Gastroesophageal sphincter (tissue), 4 donors: ENCODE measurements at regions not wholly inside any gene's neighbourhood (a gene's known extent, or its start where the extent isn't known, plus 50 kb on each side); places are given as distances from the start of the nearest gene placed in this dataset.

Experiments
- ATAC-seq: fragments of 150-250 bp; one replicate; pipeline ENCODE4 v1.9.1; 2016; ENCODE audit warnings: mild to moderate bottlenecking, moderate library complexity
- H3K27ac ChIP-seq, 4 donors: fragments of 200-600 bp; sonication (generic) in 3 of 4; 1 replicate in 3 of 4; 2 replicates in 1 of 4; pipeline ENCODE4 v1.5.1; 2016 to 2019
- H3K27me3 ChIP-seq: fragments of 200-600 bp; sonication (generic); one replicate; pipeline ENCODE4 v1.5.1; 2019
- H3K36me3 ChIP-seq, 2 donors: fragments of 200-600 bp; sonication (generic); one replicate each; pipeline ENCODE4 v1.5.1; 2019; ENCODE audit warnings: control low read depth in 1 of 2
- H3K4me1 ChIP-seq, 3 donors: fragments of 200-600 bp; sonication (generic); 1 replicate in 2 of 3; 2 replicates in 1 of 3; pipeline ENCODE4 v1.5.1; 2016 to 2019; ENCODE audit warnings: control low read depth in 2 of 3
- H3K4me3 ChIP-seq, 2 donors: fragments of 200-600 bp; sonication (generic); one replicate each; pipeline ENCODE4 v1.5.1; 2019; ENCODE audit warnings: mild to moderate bottlenecking in 1 of 2, moderate library complexity in 1 of 2
- H3K9me3 ChIP-seq, 3 donors: fragments of 200-600 bp; sonication (generic); one replicate each; pipeline ENCODE4 v1.5.1; 2017 to 2019; ENCODE audit warnings: control low read depth in 2 of 3
- CTCF ChIP-seq, 4 experiments: fragments of 200-600 bp in 2 of 4; fragments of 450-650 bp in 2 of 4; sonication (generic) in 1 of 4; IDR thresholded peaks; one replicate each; pipeline ENCODE4 v1.5.1; 2017 to 2019; ENCODE audit warnings: antibody characterized with exemption in 4 of 4, mild to moderate bottlenecking in 2 of 4, moderate library complexity in 2 of 4
- EP300 ChIP-seq: sonication (generic); formaldehyde crosslinking; IDR thresholded peaks from one replicate; pipeline ENCODE4 v1.6.1; 2017; ENCODE audit warnings: antibody characterized with exemption, mild to moderate bottlenecking
- POLR2A ChIP-seq, 2 donors: fragments of 450-650 bp; IDR thresholded peaks; one replicate each; pipeline ENCODE4 v1.6.1; 2017; ENCODE audit warnings: antibody characterized with exemption in 2 of 2, mild to moderate bottlenecking in 2 of 2, moderate library complexity in 1 of 2
- POLR2AphosphoS5 ChIP-seq: sonication (generic); formaldehyde crosslinking; IDR thresholded peaks from one replicate; pipeline ENCODE4 v1.6.1; 2017; ENCODE audit warnings: antibody characterized with exemption
- WGBS, 2 donors: methylation state at CpG; one replicate each; pipeline ENCODE4 v1.1.5; 2018; ENCODE audit warnings: low coverage in 1 of 2; 5-methylcytosine and 5-hydroxymethylcytosine counted together

- no peak for TF ChIP-seq POLR2A (IDR thresholded peaks at IDR 0.05)
- TF ChIP-seq POLR2AphosphoS5, result no peak
- no peak for TF ChIP-seq CTCF (IDR thresholded peaks at IDR 0.05)
- no peak for TF ChIP-seq EP300
- ATAC-seq, result no peak
- no peaks in the 10 kb centered on the region for H3K36me3 ChIP-seq
- no peak overlapping the region for H3K4me3 ChIP-seq
- no peaks in the 10 kb centered on the region for H3K9me3 ChIP-seq
- WGBS, 2 donors, result no CpG with 5 or more reads among the region's 1 CpG
- no peaks in the 10 kb centered on the region for H3K4me1 ChIP-seq
- H3K27ac ChIP-seq, result no peak overlapping the region
- H3K27me3 ChIP-seq, result no peaks in the 10 kb centered on the region
These were observed 342.1 kb downstream of the DYSF start for GRCh38 chr2:71795486-71795885.

GRCh38 chr2:71794611-71795010, 341.2 kb downstream of the DYSF start:
- no peaks in the 10 kb centered on the region for H3K9me3 ChIP-seq
- no peak overlapping the region for H3K27ac ChIP-seq
- H3K4me1 ChIP-seq, result no peaks in the 10 kb centered on the region
- no CpG with 5 or more reads among the region's 5 CpGs for WGBS, 2 donors
- no peaks in the 10 kb centered on the region for H3K27me3 ChIP-seq
- no peak for ATAC-seq
- no peaks in the 10 kb centered on the region for H3K36me3 ChIP-seq
- TF ChIP-seq EP300 (no peak), POLR2A (IDR thresholded peaks at IDR 0.05) (no peak), POLR2AphosphoS5 (no peak), CTCF (IDR thresholded peaks at IDR 0.05) (no peak)
- H3K4me3 ChIP-seq, result no peak overlapping the region

- WGBS, 2 donors, result no CpG with 5 or more reads among the region's 2 CpGs
- Histone ChIP-seq H3K9me3 (no peaks in the 10 kb centered on the region), H3K4me1 (no peaks in the 10 kb centered on the region), H3K36me3 (no peaks in the 10 kb centered on the region), H3K27me3 (no peaks in the 10 kb centered on the region), H3K27ac (no peak overlapping the region), H3K4me3 (no peak overlapping the region)
- ATAC-seq, result no peak
- TF ChIP-seq CTCF (IDR thresholded peaks at IDR 0.05), result no peak
- TF ChIP-seq POLR2AphosphoS5, result no peak
- TF ChIP-seq EP300, result no peak
- TF ChIP-seq POLR2A (IDR thresholded peaks at IDR 0.05), result no peak
These were observed 340.6 kb downstream of the DYSF start for GRCh38 chr2:71793926-71794325.

GRCh38 chr2:71792926-71793761, 339.8 kb downstream of the DYSF start:
- no peak for ATAC-seq

More at GRCh38 chr2:71792926-71793761, 339.8 kb downstream of the DYSF start:
- no peaks in the 10 kb centered on the region for H3K27me3 ChIP-seq
- H3K36me3 ChIP-seq, result no peaks in the 10 kb centered on the region
- WGBS, 2 donors, result 90 to 93% methylated on average over 9 of the region's 10 CpGs
- H3K9me3 ChIP-seq, result no peaks in the 10 kb centered on the region
- H3K4me1 ChIP-seq, result no peaks in the 10 kb centered on the region
- no peak overlapping the region for H3K27ac ChIP-seq
- H3K4me3 ChIP-seq, result no peak overlapping the region
- no peak for TF ChIP-seq POLR2AphosphoS5
- no peak for TF ChIP-seq CTCF (IDR thresholded peaks at IDR 0.05)
- TF ChIP-seq EP300, result no peak
- no peak for TF ChIP-seq POLR2A (IDR thresholded peaks at IDR 0.05)
